C4-2B (cell line): ENCODE measurements at regions not wholly inside any gene's neighbourhood (a gene's known extent, or its start where the extent isn't known, plus 50 kb on each side); places are given as distances from the start of the nearest gene placed in this dataset.

Experiments
- CTCF ChIP-seq: fragments of 450-650 bp; conservative IDR thresholded peaks from 2 replicates; pipeline ENCODE4 v1.5.1; 2017; ENCODE audit warnings: mild to moderate bottlenecking
- ZFX ChIP-seq: fragments of 450-650 bp; IDR thresholded peaks from 2 replicates; pipeline ENCODE4 v1.6.1; 2017

DNA sequence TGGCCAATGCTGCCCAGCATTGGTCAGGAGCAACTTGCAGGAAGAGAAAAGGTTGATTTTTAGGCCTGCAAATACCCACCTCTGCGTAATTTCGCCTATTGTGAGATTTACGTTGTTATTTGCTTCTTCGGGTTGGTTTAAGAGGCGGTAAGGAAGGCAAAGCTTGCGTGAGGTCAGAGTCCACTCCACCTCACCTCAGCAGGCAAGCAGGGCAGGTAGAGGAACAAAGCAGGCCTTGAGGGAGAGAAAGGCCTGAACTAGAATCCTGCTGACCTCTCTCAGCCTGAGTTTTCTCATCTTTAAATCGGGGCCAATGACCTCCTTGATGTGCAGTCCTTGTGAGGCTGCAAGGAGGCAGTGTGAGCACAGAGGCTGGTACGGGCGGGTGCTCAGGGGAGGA is 239.1 kb downstream of the CDC5L start:
- TF ChIP-seq CTCF (no peak), ZFX (no peak)
